Gastrocnemius medialis (tissue), 4 donors: ENCODE measurements at regions not wholly inside any gene's neighbourhood (a gene's known extent, or its start where the extent isn't known, plus 50 kb on each side); places are given as distances from the start of the nearest gene placed in this dataset.

Experiments
- CTCF ChIP-seq, 5 experiments: fragments of 450-650 bp in 3 of 5; fragments of 200-600 bp in 2 of 5; sonication (generic) in 2 of 5; IDR thresholded peaks in 4 of 5; conservative IDR thresholded peaks in 1 of 5; 1 replicate in 4 of 5; 2 replicates in 1 of 5; pipeline ENCODE4 v1.5.1; 2016 to 2019; ENCODE audit warnings: antibody characterized with exemption in 5 of 5, mild to moderate bottlenecking in 3 of 5, moderate library complexity in 3 of 5
- POLR2A ChIP-seq, 2 donors: fragments of 450-650 bp; IDR thresholded peaks; one replicate each; pipeline ENCODE4 v1.6.1; 2017; ENCODE audit warnings: antibody characterized with exemption in 2 of 2, mild to moderate bottlenecking in 2 of 2, moderate library complexity in 2 of 2

DNA sequence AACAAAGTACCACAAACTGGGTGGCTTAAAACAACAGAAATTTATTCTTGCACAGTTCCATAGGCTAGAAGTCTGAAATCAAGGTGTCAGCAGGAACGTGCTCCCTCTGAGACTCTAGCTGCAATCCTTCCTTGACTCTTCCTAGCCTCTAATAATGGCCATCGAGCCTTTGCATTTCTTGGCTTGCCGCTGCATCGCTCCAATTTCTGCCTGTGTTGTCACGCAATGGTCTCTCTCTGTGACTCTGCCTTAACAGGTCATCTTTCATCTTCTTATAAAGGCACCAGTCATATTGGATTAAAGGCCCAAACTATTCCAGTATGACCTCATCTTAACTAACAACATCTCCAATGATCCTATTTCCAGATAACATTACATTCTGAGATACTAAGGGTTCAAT, 61.0 kb upstream of the FNDC3B start:
- TF ChIP-seq CTCF (IDR thresholded peaks at IDR 0.05 in 4 of 5, conservative IDR thresholded peaks at IDR 0.05 in 1 of 5), result no peak
- no peak for TF ChIP-seq POLR2A (IDR thresholded peaks at IDR 0.05)
